Effector memory CD8-positive, alpha-beta T cell (primary cell): ENCODE measurements at regions not wholly inside any gene's neighbourhood (a gene's known extent, or its start where the extent isn't known, plus 50 kb on each side); places are given as distances from the start of the nearest gene placed in this dataset.
A peak's percentile ranks its signal among the peaks of the same experiment; 100 is the strongest.

Experiments used
- ATAC-seq: fragments of 150-1000 bp; cut with Tn5 transposase; replicated peaks from 2 replicates; pipeline ENCODE4 v1.10.0; 2021; ENCODE audit warnings: mild to moderate bottlenecking, moderate library complexity
- DNase-seq, 3 experiments: peaks; one replicate each; pipeline ENCODE4 v3.0.0; 2021
- H3K27ac Mint-ChIP-seq, 2 donors: one replicate each; pipeline ENCODE4 v1.8.0; 2022; ENCODE audit warnings: mild to moderate bottlenecking in 2 of 2, mixed read lengths in 2 of 2, moderate library complexity in 2 of 2
- H3K27me3 Mint-ChIP-seq, 2 donors: one replicate each; pipeline ENCODE4 v1.8.0; 2022; ENCODE audit warnings: mixed read lengths in 2 of 2
- H3K36me3 Mint-ChIP-seq: one replicate; pipeline ENCODE4 v1.8.0; 2022; ENCODE audit warnings: mild to moderate bottlenecking, moderate library complexity, mixed read lengths; ENCODE audit not compliant: insufficient read depth
- H3K4me1 Mint-ChIP-seq, 2 donors: one replicate each; pipeline ENCODE4 v1.8.0; 2022; ENCODE audit warnings: low read depth in 2 of 2, mixed read lengths in 2 of 2
- H3K4me3 Mint-ChIP-seq, 2 donors: one replicate each; pipeline ENCODE4 v1.8.0; 2022; ENCODE audit warnings: mild to moderate bottlenecking in 2 of 2, mixed read lengths in 2 of 2, moderate library complexity in 2 of 2
- H3K9me3 Mint-ChIP-seq, 2 donors: one replicate each; pipeline ENCODE4 v1.8.0; 2022; ENCODE audit warnings: mixed read lengths in 2 of 2

GRCh38 chr17:77441940-77442339 is 301.2 kb downstream of the SEC14L1 start:
- Mint-ChIP-seq H3K4me1 (peaks cover 85 to 88% of the 10 kb centered on the region in 2 donors), H3K4me3 (peak overlapping the region; percentile 70 to 82), H3K27ac (peak overlapping the region; percentile 94 to 99), H3K27me3 (no peaks in the 10 kb centered on the region), H3K9me3 (no peaks in the 10 kb centered on the region), H3K36me3 (peaks cover 47% of the 10 kb centered on the region)
- ATAC-seq (no peak), DNase-seq (no peak)

GRCh38 chr17:77442976-77443747 is 302.4 kb downstream of the SEC14L1 start:
- Mint-ChIP-seq H3K4me1 (peaks cover 87 to 88% of the 10 kb centered on the region in 2 donors), H3K27me3 (no peaks in the 10 kb centered on the region), H3K4me3 (peak overlapping the region; percentile 70 to 82), H3K36me3 (peaks cover 47% of the 10 kb centered on the region), H3K27ac (peak overlapping the region; percentile 94 to 99), H3K9me3 (no peaks in the 10 kb centered on the region)
- no peak for DNase-seq
- ATAC-seq = no peak

GRCh38 chr17:77443748-77444260 is 303.0 kb downstream of the SEC14L1 start:
- peaks cover 43% of the 10 kb centered on the region for H3K36me3 Mint-ChIP-seq
- no peak for ATAC-seq
- peaks cover 81% of the 10 kb centered on the region in 2 donors for H3K4me1 Mint-ChIP-seq
- no peaks in the 10 kb centered on the region for H3K27me3 Mint-ChIP-seq
- H3K9me3 Mint-ChIP-seq = no peaks in the 10 kb centered on the region
- peak overlapping the region; percentile 70 to 82 for H3K4me3 Mint-ChIP-seq
- DNase-seq = no peak
- peak overlapping the region; percentile 94 to 99 for H3K27ac Mint-ChIP-seq

GRCh38 chr17:77444628-77444983 is 303.8 kb downstream of the SEC14L1 start:
- no peak for DNase-seq
- H3K4me1 Mint-ChIP-seq = peaks cover 81% of the 10 kb centered on the region in 2 donors

GRCh38 chr17:77444984-77445759 is 304.4 kb downstream of the SEC14L1 start:
- Mint-ChIP-seq H3K27me3 (no peaks in the 10 kb centered on the region), H3K4me1 (peaks cover 83 to 84% of the 10 kb centered on the region in 2 donors), H3K9me3 (no peaks in the 10 kb centered on the region), H3K36me3 (peaks cover 44% of the 10 kb centered on the region), H3K27ac (peak overlapping the region; percentile 94 to 99), H3K4me3 (peak overlapping the region; percentile 70 to 82)
- ATAC-seq (peak; percentile 65), DNase-seq (peak; percentile 77 to 82 (median 80))

More at GRCh38 chr17:77444628-77444983, 303.8 kb downstream of the SEC14L1 start:
- H3K9me3 Mint-ChIP-seq = no peaks in the 10 kb centered on the region
- H3K4me3 Mint-ChIP-seq = peak overlapping the region; percentile 70 to 82
- no peak for ATAC-seq
- H3K36me3 Mint-ChIP-seq = peaks cover 44% of the 10 kb centered on the region
- peak overlapping the region; percentile 94 to 99 for H3K27ac Mint-ChIP-seq
- no peaks in the 10 kb centered on the region for H3K27me3 Mint-ChIP-seq

- no peaks in the 10 kb centered on the region for H3K27me3 Mint-ChIP-seq
- peak overlapping the region; percentile 70 to 82 for H3K4me3 Mint-ChIP-seq
- no peaks in the 10 kb centered on the region for H3K9me3 Mint-ChIP-seq
- peak overlapping the region; percentile 94 to 99 for H3K27ac Mint-ChIP-seq
- ATAC-seq (peak; percentile 28), DNase-seq (peak in 2 of 3 experiments; percentile 52 to 58)
- peaks cover 44% of the 10 kb centered on the region for H3K36me3 Mint-ChIP-seq
- peaks cover 84 to 85% of the 10 kb centered on the region in 2 donors for H3K4me1 Mint-ChIP-seq
Observed at GRCh38 chr17:77445760-77446532, 305.2 kb downstream of the SEC14L1 start.

GRCh38 chr17:77446940-77447634 is 306.3 kb downstream of the SEC14L1 start:
- H3K27ac Mint-ChIP-seq = peak overlapping the region; percentile 83 to 99
- DNase-seq (no peak), ATAC-seq (no peak)
- peak overlapping the region; percentile 70 to 82 for H3K4me3 Mint-ChIP-seq
- H3K36me3 Mint-ChIP-seq = peaks cover 36% of the 10 kb centered on the region
- peaks cover 78% of the 10 kb centered on the region in 2 donors for H3K4me1 Mint-ChIP-seq
- H3K27me3 Mint-ChIP-seq = no peaks in the 10 kb centered on the region
- H3K9me3 Mint-ChIP-seq = no peaks in the 10 kb centered on the region

GRCh38 chr17:77449373-77449907 is 308.7 kb downstream of the SEC14L1 start:
- Mint-ChIP-seq H3K27me3 (no peaks in the 10 kb centered on the region), H3K9me3 (no peaks in the 10 kb centered on the region), H3K4me3 (peak overlapping the region; percentile 94 to 99), H3K4me1 (peaks cover 67 to 76% of the 10 kb centered on the region in 2 donors), H3K27ac (peak overlapping the region; percentile 95 to 99), H3K36me3 (peaks cover 37% of the 10 kb centered on the region)
- DNase-seq (no peak), ATAC-seq (no peak)

- H3K4me1 Mint-ChIP-seq = peaks cover 67 to 73% of the 10 kb centered on the region in 2 donors
- peaks cover 35% of the 10 kb centered on the region for H3K36me3 Mint-ChIP-seq
- ATAC-seq (no peak), DNase-seq (no peak)
- H3K27ac Mint-ChIP-seq = peak overlapping the region; percentile 95 to 99
- no peaks in the 10 kb centered on the region for H3K9me3 Mint-ChIP-seq
- no peaks in the 10 kb centered on the region for H3K27me3 Mint-ChIP-seq
- H3K4me3 Mint-ChIP-seq = peak overlapping the region; percentile 94 to 99
Observed at GRCh38 chr17:77449908-77450741, 309.4 kb downstream of the SEC14L1 start.

GRCh38 chr17:77450742-77451244 is 310.0 kb downstream of the SEC14L1 start:
- Mint-ChIP-seq H3K36me3 (peaks cover 35% of the 10 kb centered on the region), H3K4me1 (peaks cover 67 to 72% of the 10 kb centered on the region in 2 donors), H3K4me3 (peak overlapping the region; percentile 94 to 99), H3K27ac (peak overlapping the region; percentile 95 to 99), H3K27me3 (no peaks in the 10 kb centered on the region), H3K9me3 (no peaks in the 10 kb centered on the region)
- ATAC-seq = no peak
- no peak for DNase-seq

GRCh38 chr17:77451245-77451893 is 310.6 kb downstream of the SEC14L1 start:
- ATAC-seq = peak; percentile 60
- Mint-ChIP-seq H3K4me3 (peak overlapping the region; percentile 94 to 99), H3K36me3 (peaks cover 36% of the 10 kb centered on the region), H3K4me1 (peaks cover 64 to 71% of the 10 kb centered on the region in 2 donors), H3K27ac (peak overlapping the region; percentile 95 to 99), H3K27me3 (no peaks in the 10 kb centered on the region), H3K9me3 (no peaks in the 10 kb centered on the region)
- DNase-seq = peak; percentile 50 to 61 (median 55)
